ENCODE measurements at regions not wholly inside any gene's neighbourhood (a gene's known extent, or its start where the extent isn't known, plus 50 kb on each side); places are given as distances from the start of the nearest gene placed in this dataset.

DNA sequence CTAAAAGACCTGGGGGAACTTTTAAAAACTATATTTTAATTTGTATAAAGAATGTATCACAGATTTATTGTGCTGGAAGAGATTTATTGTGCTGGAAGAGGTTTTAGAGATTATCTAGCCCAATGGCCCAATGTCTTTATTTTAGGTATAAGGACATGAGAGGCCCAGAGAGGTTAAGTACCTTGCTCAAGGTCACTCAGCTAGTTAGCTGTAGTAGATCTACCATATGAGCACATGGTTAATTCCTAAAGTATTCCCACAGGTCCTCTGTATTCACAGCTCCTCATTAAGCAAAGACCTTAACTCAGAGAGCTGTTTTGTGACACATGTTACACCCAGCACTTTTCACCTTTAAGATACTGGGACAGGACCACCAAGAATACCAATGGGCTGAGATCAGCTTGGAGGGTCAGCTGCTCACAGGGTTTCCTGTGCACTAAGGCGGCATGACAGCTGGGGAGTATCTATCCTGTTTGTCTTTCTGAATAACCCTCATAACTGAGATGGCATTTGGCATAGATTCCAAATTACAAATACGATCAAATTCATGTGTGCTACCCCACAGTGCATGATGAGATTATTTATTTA is 143.1 kb upstream of the TBL1XR1 start:
- Histone ChIP-seq H3K36me3 (no peaks in the 10 kb centered on the region), H3K27me3 (no peaks in the 10 kb centered on the region), H3K27ac (no peak overlapping the region), H3K4me3 (no peak overlapping the region), H3K4me1 (ENCODE audit: insufficient read depth) (peaks cover under 1% of the 10 kb centered on the region), H3K9me3 (no peaks in the 10 kb centered on the region)
- TF ChIP-seq, protein P1, sequence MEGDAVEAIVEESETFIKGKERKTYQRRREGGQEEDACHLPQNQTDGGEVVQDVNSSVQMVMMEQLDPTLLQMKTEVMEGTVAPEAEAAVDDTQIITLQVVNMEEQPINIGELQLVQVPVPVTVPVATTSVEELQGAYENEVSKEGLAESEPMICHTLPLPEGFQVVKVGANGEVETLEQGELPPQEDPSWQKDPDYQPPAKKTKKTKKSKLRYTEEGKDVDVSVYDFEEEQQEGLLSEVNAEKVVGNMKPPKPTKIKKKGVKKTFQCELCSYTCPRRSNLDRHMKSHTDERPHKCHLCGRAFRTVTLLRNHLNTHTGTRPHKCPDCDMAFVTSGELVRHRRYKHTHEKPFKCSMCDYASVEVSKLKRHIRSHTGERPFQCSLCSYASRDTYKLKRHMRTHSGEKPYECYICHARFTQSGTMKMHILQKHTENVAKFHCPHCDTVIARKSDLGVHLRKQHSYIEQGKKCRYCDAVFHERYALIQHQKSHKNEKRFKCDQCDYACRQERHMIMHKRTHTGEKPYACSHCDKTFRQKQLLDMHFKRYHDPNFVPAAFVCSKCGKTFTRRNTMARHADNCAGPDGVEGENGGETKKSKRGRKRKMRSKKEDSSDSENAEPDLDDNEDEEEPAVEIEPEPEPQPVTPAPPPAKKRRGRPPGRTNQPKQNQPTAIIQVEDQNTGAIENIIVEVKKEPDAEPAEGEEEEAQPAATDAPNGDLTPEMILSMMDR (IDR thresholded peaks at IDR 0.05), result no peak
- no peak for TF ChIP-seq POLR2A (IDR thresholded peaks at IDR 0.05)
- no peak for TF ChIP-seq EP300 (IDR thresholded peaks at IDR 0.05)
- DNase-seq, result no peak
- WGBS, 3 donors, result 63 to 75% (median 71%) methylated on average over 2 of the region's 2 CpGs
- intact Hi-C loops (cut with DNase I), result no loop called here

- no peak for TF ChIP-seq EP300 (IDR thresholded peaks at IDR 0.05)
- no peak for TF ChIP-seq POLR2A (IDR thresholded peaks at IDR 0.05)
- TF ChIP-seq, protein P1 (IDR thresholded peaks at IDR 0.05), result no peak
- H3K27ac ChIP-seq, result no peak overlapping the region
Observed at GRCh38 chr3:177341736-177342419, 144.6 kb upstream of the TBL1XR1 start.

DNA sequence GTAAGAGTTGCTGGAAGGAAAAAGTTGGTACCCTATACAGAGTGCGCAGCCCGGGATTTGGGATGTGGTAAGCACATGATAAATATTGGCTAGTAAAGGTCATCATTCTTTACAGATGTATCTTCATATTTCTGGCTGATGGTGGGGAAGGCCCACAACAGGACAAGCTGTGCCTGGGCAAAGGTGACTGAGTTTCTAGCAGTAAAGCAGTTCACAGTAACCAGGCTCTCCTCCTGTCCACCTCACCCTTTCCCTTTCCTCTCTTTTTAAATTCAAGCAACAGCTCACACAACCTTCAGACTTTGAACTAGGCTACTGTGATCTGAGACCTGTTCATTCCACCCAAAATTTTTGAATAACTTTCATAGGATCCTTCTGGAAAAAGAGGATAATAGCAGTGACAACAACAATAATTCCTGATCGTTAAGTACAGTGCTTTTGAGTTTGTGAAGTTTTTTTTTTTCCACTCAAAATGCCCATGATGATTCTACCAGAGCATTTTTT is 145.9 kb upstream of the TBL1XR1 start:
- TF ChIP-seq POLR2A (IDR thresholded peaks at IDR 0.05), result no peak
- no peak for TF ChIP-seq EP300 (IDR thresholded peaks at IDR 0.05)
- TF ChIP-seq, protein P1 (IDR thresholded peaks at IDR 0.05), result no peak

More at GRCh38 chr3:177341736-177342419, 144.6 kb upstream of the TBL1XR1 start:
- Histone ChIP-seq H3K36me3 (no peaks in the 10 kb centered on the region), H3K4me3 (no peak overlapping the region), H3K27me3 (no peaks in the 10 kb centered on the region), H3K9me3 (no peaks in the 10 kb centered on the region), H3K4me1 (ENCODE audit: insufficient read depth) (peaks cover 2% of the 10 kb centered on the region)
- no peak for DNase-seq
- 68 to 74% (median 69%) methylated on average over 7 of the region's 7 CpGs for WGBS, 3 donors
- intact Hi-C loops (cut with DNase I), result no loop called here

GRCh38 chr3:177345049-177345972 is 148.0 kb upstream of the TBL1XR1 start:
- peak; percentile 90 for TF ChIP-seq EP300 (IDR thresholded peaks at IDR 0.05)
- TF ChIP-seq, protein P1 (IDR thresholded peaks at IDR 0.05), result no peak
- no peak for TF ChIP-seq POLR2A (IDR thresholded peaks at IDR 0.05)
- Histone ChIP-seq H3K27me3 (no peaks in the 10 kb centered on the region), H3K4me1 (ENCODE audit: insufficient read depth) (peaks cover 2% of the 10 kb centered on the region), H3K9me3 (no peaks in the 10 kb centered on the region), H3K36me3 (no peaks in the 10 kb centered on the region), H3K27ac (peak overlapping the region; percentile 43 to 62), H3K4me3 (no peak overlapping the region)
- intact Hi-C loops (cut with DNase I), result no loop called here
- peak; percentile 75 to 88 (median 81) for DNase-seq
- 3 to 9% (median 5%) methylated on average over 12 of the region's 12 CpGs for WGBS, 3 donors

More for the DNA sequence above, 145.9 kb upstream of the TBL1XR1 start:
- Histone ChIP-seq H3K27ac (no peak overlapping the region), H3K4me1 (ENCODE audit: insufficient read depth) (peaks cover 2% of the 10 kb centered on the region), H3K4me3 (no peak overlapping the region), H3K9me3 (no peaks in the 10 kb centered on the region), H3K36me3 (no peaks in the 10 kb centered on the region), H3K27me3 (no peaks in the 10 kb centered on the region)
- DNase-seq, result no peak
- WGBS, 3 donors, result 89 to 93% (median 89%) methylated on average over 3 of the region's 3 CpGs
- intact Hi-C loops (cut with DNase I), result no loop called here

Data from ovary (tissue), 7 donors.